ENCODE measurements at regions not wholly inside any gene's neighbourhood (a gene's known extent, or its start where the extent isn't known, plus 50 kb on each side); places are given as distances from the start of the nearest gene placed in this dataset.
"Not testable (repeated sequence)": the region's sequence is repeated elsewhere in the genome, so short reads cannot be mapped to it uniquely, and the experiment has no call there.

DNA sequence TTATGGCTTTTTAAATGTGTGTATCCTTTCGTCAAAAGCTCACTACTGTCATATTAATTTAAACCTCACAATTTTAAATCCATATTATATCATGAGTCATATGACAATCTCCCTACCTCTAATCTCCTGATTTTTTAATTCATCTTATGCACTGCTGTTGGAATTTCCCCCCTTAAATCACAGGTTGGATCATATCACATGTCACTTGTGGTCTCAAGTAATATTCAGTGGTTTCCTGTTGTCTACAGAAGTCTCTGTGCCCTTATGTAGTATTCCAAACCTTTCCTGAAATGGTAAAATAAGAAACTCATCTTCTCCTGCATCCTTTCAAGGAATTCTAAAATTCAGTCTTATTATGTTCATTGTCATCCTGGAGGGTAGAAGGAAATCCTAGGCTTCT lies 116.0 kb upstream of the CBLB start:
- TF ChIP-seq, protein P1, sequence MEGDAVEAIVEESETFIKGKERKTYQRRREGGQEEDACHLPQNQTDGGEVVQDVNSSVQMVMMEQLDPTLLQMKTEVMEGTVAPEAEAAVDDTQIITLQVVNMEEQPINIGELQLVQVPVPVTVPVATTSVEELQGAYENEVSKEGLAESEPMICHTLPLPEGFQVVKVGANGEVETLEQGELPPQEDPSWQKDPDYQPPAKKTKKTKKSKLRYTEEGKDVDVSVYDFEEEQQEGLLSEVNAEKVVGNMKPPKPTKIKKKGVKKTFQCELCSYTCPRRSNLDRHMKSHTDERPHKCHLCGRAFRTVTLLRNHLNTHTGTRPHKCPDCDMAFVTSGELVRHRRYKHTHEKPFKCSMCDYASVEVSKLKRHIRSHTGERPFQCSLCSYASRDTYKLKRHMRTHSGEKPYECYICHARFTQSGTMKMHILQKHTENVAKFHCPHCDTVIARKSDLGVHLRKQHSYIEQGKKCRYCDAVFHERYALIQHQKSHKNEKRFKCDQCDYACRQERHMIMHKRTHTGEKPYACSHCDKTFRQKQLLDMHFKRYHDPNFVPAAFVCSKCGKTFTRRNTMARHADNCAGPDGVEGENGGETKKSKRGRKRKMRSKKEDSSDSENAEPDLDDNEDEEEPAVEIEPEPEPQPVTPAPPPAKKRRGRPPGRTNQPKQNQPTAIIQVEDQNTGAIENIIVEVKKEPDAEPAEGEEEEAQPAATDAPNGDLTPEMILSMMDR (IDR thresholded peaks at IDR 0.05): no peak
- TF ChIP-seq EP300 (IDR thresholded peaks at IDR 0.05) (no peak), POLR2A (IDR thresholded peaks at IDR 0.05) (no peak)
- H3K4me1 ChIP-seq: no peaks in the 10 kb centered on the region
- H3K36me3 ChIP-seq: no peaks in the 10 kb centered on the region
- DNase-seq (ENCODE audit: low spot score in 2 of 2): no peak
- H3K27ac ChIP-seq: no peak overlapping the region
- WGBS, 2 donors: 97 to 100% methylated on average over 1 of the region's 1 CpG
- no peak overlapping the region for H3K4me3 ChIP-seq
- no peaks in the 10 kb centered on the region for H3K27me3 ChIP-seq
- H3K9me3 ChIP-seq: peaks cover 0 to 7% (median 0%) of the 10 kb centered on the region in 4 donors

GRCh38 chr3:105986343-105986742 lies 117.5 kb upstream of the CBLB start:
- WGBS, 2 donors: 80 to 92% methylated on average over 2 of the region's 2 CpGs

DNA sequence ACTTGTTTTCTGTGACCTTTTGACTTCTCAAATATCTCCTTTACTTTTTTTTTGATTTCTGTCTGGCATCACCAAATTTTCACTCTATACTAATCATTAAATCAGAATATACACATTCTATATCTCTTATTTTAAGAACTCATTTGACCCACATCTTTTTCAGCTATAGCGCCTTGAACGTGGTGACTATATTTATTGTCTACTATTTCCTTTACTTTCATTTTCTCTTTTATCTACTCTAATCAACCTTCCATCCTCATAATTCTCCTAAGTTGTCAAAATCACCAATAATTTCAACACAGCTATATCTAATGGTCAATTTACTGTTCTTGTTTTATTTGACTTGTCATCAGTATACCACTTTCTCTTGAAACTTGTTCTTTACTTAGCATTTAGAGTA lies 119.0 kb upstream of the CBLB start:
- no peak for TF ChIP-seq EP300 (IDR thresholded peaks at IDR 0.05)
- TF ChIP-seq POLR2A (IDR thresholded peaks at IDR 0.05): no peak
- TF ChIP-seq, protein P1 (IDR thresholded peaks at IDR 0.05): no peak
- Histone ChIP-seq H3K36me3 (no peaks in the 10 kb centered on the region), H3K27me3 (no peaks in the 10 kb centered on the region), H3K27ac (no peak overlapping the region), H3K9me3 (peaks cover 0 to 7% (median 2%) of the 10 kb centered on the region in 4 donors), H3K4me1 (no peaks in the 10 kb centered on the region), H3K4me3 (no peak overlapping the region)
- 81 to 88% methylated on average over 2 of the region's 2 CpGs for WGBS, 2 donors
- DNase-seq (ENCODE audit: low spot score in 2 of 2): no peak

More at GRCh38 chr3:105986343-105986742, 117.5 kb upstream of the CBLB start:
- H3K36me3 ChIP-seq; H3K4me3 ChIP-seq; H3K4me1 ChIP-seq; H3K9me3 ChIP-seq; H3K27me3 ChIP-seq; DNase-seq (ENCODE audit: low spot score in 2 of 2); H3K27ac ChIP-seq: not testable (repeated sequence)

- no peak for DNase-seq (ENCODE audit: low spot score in 2 of 2)
Observed at GRCh38 chr3:105988540-105989212, 119.9 kb upstream of the CBLB start.

GRCh38 chr3:105996781-105997180 lies 128.0 kb upstream of the CBLB start:
- no peaks in the 10 kb centered on the region for H3K36me3 ChIP-seq
- WGBS, 2 donors: 88 to 90% methylated on average over 4 of the region's 4 CpGs
- H3K27me3 ChIP-seq: no peaks in the 10 kb centered on the region
- H3K4me3 ChIP-seq: no peak overlapping the region
- H3K4me1 ChIP-seq: no peaks in the 10 kb centered on the region
- peaks cover 0 to 34% (median 2%) of the 10 kb centered on the region in 4 donors for H3K9me3 ChIP-seq
- no peak for DNase-seq (ENCODE audit: low spot score in 2 of 2)
- no peak for TF ChIP-seq EP300 (IDR thresholded peaks at IDR 0.05)
- no peak for TF ChIP-seq POLR2A (IDR thresholded peaks at IDR 0.05)
- TF ChIP-seq, protein P1 (IDR thresholded peaks at IDR 0.05): no peak
- no peak overlapping the region for H3K27ac ChIP-seq

More at GRCh38 chr3:105988540-105989212, 119.9 kb upstream of the CBLB start:
- no peak for TF ChIP-seq POLR2A (IDR thresholded peaks at IDR 0.05)
- no peak for TF ChIP-seq EP300 (IDR thresholded peaks at IDR 0.05)
- TF ChIP-seq, protein P1 (IDR thresholded peaks at IDR 0.05): no peak
- Histone ChIP-seq H3K36me3 (no peaks in the 10 kb centered on the region), H3K9me3 (peaks cover 0 to 9% (median under 1%) of the 10 kb centered on the region in 4 donors), H3K4me1 (no peaks in the 10 kb centered on the region), H3K4me3 (no peak overlapping the region), H3K27ac (no peak overlapping the region), H3K27me3 (no peaks in the 10 kb centered on the region)
- 73 to 79% methylated on average over 3 of the region's 3 CpGs for WGBS, 2 donors
